GM18858 (cell line): ENCODE measurements at regions not wholly inside any gene's neighbourhood (a gene's known extent, or its start where the extent isn't known, plus 50 kb on each side); places are given as distances from the start of the nearest gene placed in this dataset.

Source experiments
- ATAC-seq: cut with Tn5 transposase; IDR thresholded peaks from one replicate; pipeline ENCODE4 v1.9.1; 2021; ENCODE audit not compliant: unreplicated experiment

GRCh38 chr5:8381972-8382371, 513.0 kb downstream of the MTRR start:
- no peak for ATAC-seq

DNA sequence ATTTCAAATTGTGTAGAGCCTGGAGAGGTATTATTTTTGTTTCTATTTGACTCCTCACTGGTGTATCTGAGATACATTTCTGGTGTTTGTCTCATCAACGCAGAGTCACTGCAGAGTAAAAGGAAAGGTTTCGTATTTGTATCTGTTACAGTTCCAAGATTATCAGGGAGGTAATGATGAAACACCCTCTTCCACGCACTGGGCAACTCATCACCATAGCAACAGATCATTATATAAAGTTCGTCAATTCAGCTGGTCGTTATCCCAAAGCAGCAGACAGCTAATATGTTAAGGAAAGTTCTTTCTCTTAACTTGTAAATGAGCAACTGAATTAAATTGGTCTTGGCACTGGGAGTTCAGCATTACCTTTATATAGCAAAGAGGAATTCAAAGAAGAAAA, 513.5 kb downstream of the MTRR start:
- ATAC-seq = no peak

- no peak for ATAC-seq
These were observed 514.7 kb downstream of the MTRR start for GRCh38 chr5:8383616-8384015.

DNA sequence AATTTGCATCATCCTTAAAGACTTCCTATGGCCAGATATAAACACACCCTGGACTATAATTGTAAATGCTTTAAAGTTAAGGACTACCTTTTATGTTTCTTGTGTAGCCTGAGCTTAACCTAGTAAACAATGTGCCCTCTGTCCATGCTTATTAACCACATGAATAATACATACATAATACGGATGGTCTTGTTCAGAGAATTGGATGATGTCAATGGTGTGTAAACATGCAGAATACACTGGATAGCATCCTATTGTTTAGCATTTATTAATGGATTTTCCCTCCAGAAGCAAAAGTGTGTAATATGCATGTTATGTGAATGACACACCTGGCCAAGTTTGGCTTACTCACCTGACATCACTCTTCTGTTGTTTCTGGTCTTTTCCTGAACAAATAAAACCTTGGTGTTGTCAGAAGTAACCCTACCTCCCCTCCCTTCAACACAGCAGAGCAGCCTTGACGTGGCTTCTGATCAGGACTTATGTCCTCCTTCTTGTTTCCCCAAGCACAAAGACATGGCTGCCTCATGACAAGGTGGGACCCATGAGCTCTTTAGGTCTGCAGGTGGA, 517.9 kb downstream of the MTRR start:
- no peak for ATAC-seq

GRCh38 chr5:8391911-8392310, 523.0 kb downstream of the MTRR start:
- no peak for ATAC-seq

DNA sequence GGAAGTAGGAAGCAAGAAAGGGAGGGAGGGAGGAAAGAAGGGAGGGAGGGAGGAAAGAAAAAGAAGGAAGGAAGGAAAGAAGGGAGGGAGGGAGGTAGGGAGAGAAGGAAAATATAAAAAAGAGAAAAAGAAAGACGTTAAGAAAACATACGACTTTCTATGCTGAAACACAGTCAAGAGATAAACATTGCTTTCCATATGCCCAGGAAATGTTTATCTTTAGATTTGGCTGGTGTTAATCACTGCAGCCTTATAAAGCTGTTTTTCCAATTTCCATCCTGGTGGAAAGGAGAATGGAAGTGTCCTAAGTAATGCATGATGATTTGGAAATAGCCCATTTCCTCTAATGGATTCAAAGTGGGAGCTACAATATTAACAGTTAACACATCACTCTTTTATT, 524.3 kb downstream of the MTRR start:
- no peak for ATAC-seq

DNA sequence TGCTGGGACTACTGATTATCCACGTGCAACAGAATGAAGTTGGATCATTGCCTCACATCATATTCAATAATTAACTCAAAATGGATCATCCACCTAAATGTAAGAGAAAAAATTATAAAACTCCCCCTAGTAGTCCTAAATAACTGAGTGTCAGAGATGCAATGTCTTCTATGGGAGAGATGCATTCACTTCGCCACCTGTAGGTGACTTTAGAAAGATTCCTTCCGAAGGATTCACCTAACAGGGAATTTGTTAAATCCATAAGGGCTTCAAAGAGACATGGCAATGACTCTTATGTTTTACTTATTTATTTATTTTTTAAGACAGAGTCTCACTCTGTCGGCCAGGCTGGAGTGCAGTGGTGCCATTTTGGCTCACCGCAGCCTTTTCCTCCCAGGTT, 526.0 kb downstream of the MTRR start:
- ATAC-seq = no peak

GRCh38 chr5:8396246-8396645, 527.3 kb downstream of the MTRR start:
- no peak for ATAC-seq

DNA sequence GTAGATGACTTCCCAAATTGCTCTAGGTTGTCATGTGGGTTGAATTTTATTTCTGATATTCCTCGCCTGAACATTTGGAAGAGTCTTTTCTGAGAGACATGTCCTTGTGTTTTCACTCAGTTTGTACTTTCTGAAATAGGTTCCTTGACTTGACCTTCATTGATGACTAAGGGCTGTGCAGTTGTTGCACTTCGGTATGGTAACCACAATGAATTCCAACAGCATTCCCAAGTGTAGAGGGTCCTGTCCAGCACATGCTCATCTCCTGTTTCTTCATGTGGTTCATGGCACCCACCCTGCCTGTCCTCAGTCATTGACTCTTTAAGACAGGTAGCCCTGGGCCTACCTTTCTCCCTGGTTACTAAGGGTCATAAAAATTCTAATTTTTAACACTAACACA, 527.8 kb downstream of the MTRR start:
- no peak for ATAC-seq

GRCh38 chr5:8399471-8399870, 530.5 kb downstream of the MTRR start:
- ATAC-seq = no peak

DNA sequence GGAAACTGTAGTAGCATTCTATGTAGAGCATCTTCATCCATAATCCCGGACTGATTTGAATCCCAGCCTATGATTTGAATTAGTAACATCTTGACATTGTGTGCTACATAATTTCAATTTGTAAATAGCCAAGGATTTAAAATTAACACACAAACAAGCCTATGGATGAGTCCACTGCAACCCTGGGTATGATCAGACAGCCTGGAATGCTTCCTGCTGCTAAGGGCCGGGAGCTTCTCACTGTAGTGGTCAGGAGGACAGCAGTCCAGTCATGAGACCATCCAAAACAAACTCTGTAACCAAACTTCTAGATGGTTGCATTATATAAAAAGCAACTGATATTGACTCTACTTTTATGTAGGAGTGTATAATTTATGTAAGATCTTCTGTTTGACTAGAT, 539.3 kb downstream of the MTRR start:
- no peak for ATAC-seq

GRCh38 chr5:8410618-8411017, 541.7 kb downstream of the MTRR start:
- ATAC-seq = no peak

DNA sequence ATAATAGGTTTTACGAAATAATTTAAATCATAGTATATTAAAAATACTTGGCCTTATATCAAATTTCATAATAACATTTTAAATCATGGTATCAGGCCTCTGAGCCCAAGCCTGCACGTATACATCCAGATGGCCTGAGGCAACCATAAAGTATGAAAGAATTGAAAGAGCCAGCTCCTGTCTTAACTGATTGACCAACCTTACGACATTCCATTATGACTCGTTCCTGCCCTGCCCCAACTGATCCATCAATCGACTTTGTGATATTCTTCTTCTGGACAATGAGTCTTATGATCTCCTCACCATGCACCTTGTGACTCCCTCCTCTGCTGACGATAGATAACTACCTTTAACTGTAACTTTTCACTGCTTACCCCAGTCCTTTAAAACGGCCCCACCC, 545.0 kb downstream of the MTRR start:
- ATAC-seq = no peak

GRCh38 chr5:8417316-8418048, 548.5 kb downstream of the MTRR start:
- ATAC-seq = no peak

GRCh38 chr5:8418049-8418426, 549.1 kb downstream of the MTRR start:
- no peak for ATAC-seq

- ATAC-seq = no peak
These were observed 561.1 kb downstream of the MTRR start for GRCh38 chr5:8429778-8430758.

- ATAC-seq = no peak
These were observed 565.6 kb downstream of the MTRR start for GRCh38 chr5:8434501-8434900.

GRCh38 chr5:8436924-8437323, 568.0 kb downstream of the MTRR start:
- ATAC-seq = no peak

DNA sequence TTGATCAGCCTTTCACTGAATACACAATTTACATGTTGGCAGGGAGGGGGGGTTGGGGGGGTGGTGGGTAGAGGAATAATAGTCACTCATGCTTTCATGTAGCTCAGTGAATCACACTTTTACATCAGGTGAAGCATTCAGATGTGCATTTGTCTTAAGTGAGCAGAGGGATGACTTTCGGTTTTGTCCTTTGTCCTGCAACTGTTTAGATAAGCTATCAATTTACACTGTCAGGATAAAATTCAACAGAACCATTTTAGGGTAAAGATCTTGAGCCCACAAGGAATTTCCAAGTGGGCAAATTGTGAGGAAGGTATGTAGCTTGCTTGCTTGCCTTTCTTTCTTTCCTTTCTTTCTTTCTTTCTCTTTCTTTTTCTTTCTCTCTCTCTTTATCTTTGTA, 576.2 kb downstream of the MTRR start:
- no peak for ATAC-seq

DNA sequence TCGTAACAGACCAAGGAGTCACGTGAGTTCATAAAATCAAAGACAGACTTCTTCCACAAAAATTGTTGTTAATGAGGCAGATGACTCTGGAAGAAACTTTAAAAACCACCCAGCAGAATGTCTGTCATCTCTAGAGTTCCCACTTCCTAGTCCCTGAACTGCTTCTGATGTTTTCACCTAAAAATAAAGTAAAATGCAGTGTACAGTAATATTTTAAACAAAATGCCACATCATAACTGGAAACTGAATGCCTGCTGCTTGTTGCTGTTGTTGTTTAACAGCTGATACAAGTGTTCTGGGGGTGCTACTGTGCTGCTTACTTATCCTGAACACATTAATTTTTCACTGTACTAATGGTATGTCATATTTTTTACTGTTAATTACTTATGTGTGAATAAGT, 577.2 kb downstream of the MTRR start:
- peak; percentile 81 for ATAC-seq

DNA sequence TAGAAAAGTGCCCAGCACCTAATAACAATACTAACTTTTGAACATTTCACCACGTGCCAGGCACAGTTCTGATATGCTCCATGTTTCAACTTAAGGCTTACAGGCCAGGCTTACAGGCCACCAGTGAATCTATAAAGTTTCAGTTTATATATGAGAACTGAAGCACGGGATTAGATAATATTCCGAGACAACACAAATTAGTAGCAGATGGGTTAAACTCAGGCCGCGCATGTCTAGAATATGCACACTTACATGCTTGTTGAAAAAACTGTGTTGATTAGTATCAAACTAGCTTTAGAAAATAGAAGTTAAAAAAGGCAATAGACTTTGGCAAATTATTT, 587.9 kb downstream of the MTRR start:
- ATAC-seq = no peak
